GM12878 (cell line): ENCODE measurements at regions not wholly inside any gene's neighbourhood (a gene's known extent, or its start where the extent isn't known, plus 50 kb on each side); places are given as distances from the start of the nearest gene placed in this dataset.

Source experiments
- ATAC-seq: fragments of 200-7000 bp; cut with Tn5 transposase; 3 replicates; pipeline ENCODE4 v1.9.1; 2020; ENCODE audit warnings: mild to moderate bottlenecking, moderate library complexity
- BruUV-seq: library from RNA; stranded (reverse); fragments of 400-500 nt; replicated peaks from 2 replicates; lab custom pipeline; 2021; lab: Mats Ljungman, UMichigan
- CTCF ChIA-PET: fragments of 300-600 bp; sonication (Branson Sonifier 250); formaldehyde crosslinking; extraction: SDS; loops from one replicate; lab custom pipeline; 2021; ENCODE audit warnings: inconsistent platforms; lab: Yijun Ruan, JAX
- POLR2A ChIA-PET: fragments of 350-600 bp; formaldehyde crosslinking; extraction: SDS; loops from one replicate; lab custom pipeline; 2021; ENCODE audit warnings: inconsistent platforms; lab: Charles Lee
- RAD21 ChIA-PET: fragments of 300-600 bp; sonication (Branson Sonifier 250); formaldehyde crosslinking; loops from one replicate; lab custom pipeline; 2023; ENCODE audit warnings: antibody characterized with exemption; ENCODE audit not compliant: unreplicated experiment; lab: Charles Lee
- SMC1A ChIA-PET: fragments of 300-600 bp; sonication (Branson Sonifier 250); formaldehyde crosslinking; loops from one replicate; lab custom pipeline; 2023; ENCODE audit not compliant: unreplicated experiment, uncharacterized antibody; lab: Charles Lee
- DNase-seq: peaks from one replicate; pipeline ENCODE4 v3.0.0-alpha.2; 2011; ENCODE audit warnings: low read depth, low spot score
- FAIRE-seq: peaks from 3 replicates; lab custom pipeline; 2011; peaks lifted over from hg19 to GRCh38; lab: Jason Lieb, UNC
- H2AFZ ChIP-seq: 2 replicates; pipeline ENCODE4 v1.6.0; 2011; ENCODE audit warnings: low read depth, low read length, control low read depth; ENCODE audit not compliant: control insufficient read depth
- H3K27ac ChIP-seq: 2 replicates; pipeline ENCODE4 v1.5.1; 2011; ENCODE audit warnings: control low read depth; ENCODE audit not compliant: control insufficient read depth, insufficient read depth
- H3K27me3 ChIP-seq, 2 experiments: replicated peaks in 1 of 2; 2 replicates each; pipeline versions ENCODE4 v1.6.0 to v1.6.1; 2011; ENCODE audit warnings: low read length in 1 of 2; ENCODE audit not compliant: control insufficient read depth in 2 of 2, insufficient read depth in 2 of 2
- H3K36me3 ChIP-seq, 2 experiments: 2 replicates each; pipeline ENCODE4 v1.5.1; 2011; ENCODE audit warnings: low read length in 1 of 2; ENCODE audit not compliant: control insufficient read depth in 2 of 2, insufficient read depth in 2 of 2
- H3K4me1 ChIP-seq: 2 replicates; pipeline ENCODE4 v1.6.1; 2011; ENCODE audit warnings: mild to moderate bottlenecking, low read length, moderate library complexity, mixed read lengths; ENCODE audit not compliant: control insufficient read depth, insufficient read depth
- H3K4me2 ChIP-seq: 2 replicates; pipeline ENCODE4 v1.6.0; 2011; ENCODE audit warnings: control low read depth; ENCODE audit not compliant: control insufficient read depth, insufficient read depth
- H3K4me3 ChIP-seq: fragments of 200-600 bp; sonication (generic); 2 replicates; pipeline ENCODE4 v1.5.1; 2016
- H3K79me2 ChIP-seq: 2 replicates; pipeline ENCODE4 v1.6.0; 2011; ENCODE audit warnings: low read length; ENCODE audit not compliant: control insufficient read depth, insufficient read depth
- H3K9ac ChIP-seq: 2 replicates; pipeline ENCODE4 v1.8.0; 2011; ENCODE audit warnings: low read length, control low read depth, mixed read lengths; ENCODE audit not compliant: control insufficient read depth, insufficient read depth
- H3K9me3 ChIP-seq: replicated peaks from 3 replicates; pipeline ENCODE4 v1.5.1; 2011; ENCODE audit warnings: mild to moderate bottlenecking, low read length; ENCODE audit not compliant: control insufficient read depth, insufficient read depth
- H4K20me1 ChIP-seq: 2 replicates; pipeline ENCODE4 v1.6.0; 2011; ENCODE audit not compliant: control insufficient read depth, insufficient read depth
- BCL11A ChIP-seq: IDR thresholded peaks from 2 replicates; pipeline ENCODE4 v1.6.1; 2011; ENCODE audit warnings: low read depth, low read length
- CREM ChIP-seq: IDR thresholded peaks from 2 replicates; pipeline ENCODE4 v1.6.1; 2014; ENCODE audit warnings: antibody characterized with exemption, low read depth
- E2F8 ChIP-seq: fragments of 450-650 bp; IDR thresholded peaks from 2 replicates; pipeline ENCODE4 v1.6.1; 2018; ENCODE audit warnings: mild to moderate bottlenecking, low read depth, moderate library complexity; ENCODE audit not compliant: partially characterized antibody
- EED ChIP-seq: sonication (generic); IDR thresholded peaks from 2 replicates; pipeline ENCODE4 v1.6.1; 2016; ENCODE audit warnings: antibody characterized with exemption, low read depth
- ETV6 ChIP-seq, 2 experiments: fragments of 450-650 bp in 1 of 2; IDR thresholded peaks in 1 of 2; conservative IDR thresholded peaks in 1 of 2; 2 replicates each; pipeline ENCODE4 v1.6.1; 2014; ENCODE audit warnings: antibody characterized with exemption in 1 of 2, borderline replicate concordance in 1 of 2, low read depth in 1 of 2, mild to moderate bottlenecking in 1 of 2, moderate library complexity in 1 of 2
- FOXK2 ChIP-seq: fragments of 450-650 bp; IDR thresholded peaks from 2 replicates; pipeline ENCODE4 v1.6.1; 2017; ENCODE audit warnings: mild to moderate bottlenecking, moderate library complexity
- IRF5 ChIP-seq: fragments of 450-650 bp; IDR thresholded peaks from 2 replicates; pipeline ENCODE4 v1.6.1; 2017; ENCODE audit warnings: borderline replicate concordance
- MYC ChIP-seq: IDR thresholded peaks from 2 replicates; pipeline ENCODE4 v1.6.1; 2011; ENCODE audit warnings: mild to moderate bottlenecking, low read length, moderate library complexity, inconsistent platforms; ENCODE audit not compliant: insufficient read depth, insufficient replicate concordance, insufficient read length, severe bottlenecking
- NBN ChIP-seq: fragments of 450-650 bp; IDR thresholded peaks from 2 replicates; pipeline ENCODE4 v1.6.1; 2016
- PBX3 ChIP-seq: IDR thresholded peaks from 2 replicates; pipeline ENCODE4 v1.6.1; 2011; ENCODE audit warnings: mild to moderate bottlenecking, low read depth, low read length, moderate library complexity; ENCODE audit not compliant: insufficient replicate concordance
- POLR2AphosphoS2 ChIP-seq: IDR thresholded peaks from 2 replicates; pipeline ENCODE4 v1.6.1; 2011; ENCODE audit warnings: low read depth, mild to moderate bottlenecking, low read length, improper control_type of control experiment, moderate library complexity
- RCOR1 ChIP-seq: conservative IDR thresholded peaks from 2 replicates; pipeline ENCODE4 v1.6.1; 2012; ENCODE audit warnings: low read depth, low read length, improper control_type of control experiment
- RELB ChIP-seq: fragments of 450-650 bp; IDR thresholded peaks from 2 replicates; pipeline ENCODE4 v1.6.1; 2017; ENCODE audit warnings: low read depth, mild to moderate bottlenecking, moderate library complexity
- SIN3A ChIP-seq: IDR thresholded peaks from 2 replicates; pipeline ENCODE4 v1.6.1; 2012; ENCODE audit warnings: low read depth, low read length, improper control_type of control experiment
- STAT3 ChIP-seq: IDR thresholded peaks from 2 replicates; pipeline ENCODE4 v1.6.1; 2011; ENCODE audit warnings: low read depth, low read length, improper control_type of control experiment
- ZNF217 ChIP-seq: fragments of 450-650 bp; IDR thresholded peaks from 2 replicates; pipeline ENCODE4 v1.6.1; 2017; ENCODE audit warnings: antibody characterized with exemption, mild to moderate bottlenecking
- WGBS: methylation state at CpG from one replicate; pipeline ENCODE4 v1.1.6; 2016; ENCODE audit warnings: low lambda C conversion rate; ENCODE audit not compliant: insufficient replicate concordance, insufficient coverage; ENCODE audit errors: missing lambda C conversion rate; 5-methylcytosine and 5-hydroxymethylcytosine counted together
- in situ Hi-C: fragments of 300-500 bp; cut with MboI; formaldehyde crosslinking; loops from 9 replicates; pipeline ENCODE4 v1.14.3; 2018; ENCODE audit warnings: mixed read lengths
- intact Hi-C: fragments of 100-400 bp; cut with micrococcal nuclease; formaldehyde crosslinking; loops from one replicate; pipeline ENCODE4 v1.14.2; 2022; ENCODE audit not compliant: unreplicated experiment

- FAIRE-seq (no peak), DNase-seq (no peak), ATAC-seq (no peak)
- no peak overlapping the region for H2AFZ ChIP-seq
- no peak overlapping the region for H3K4me3 ChIP-seq
- H3K4me1 ChIP-seq = no peaks in the 10 kb centered on the region
- ChIA-PET RAD21 (interaction anchor here (1.9 kb wide), 1 partner anchor 35 kb away, joined by 12 read pairs; no protein-coding TSS in a partner anchor), SMC1A (interaction anchor here (0.8 kb wide), 1 partner anchor 10 kb away, joined by 3 read pairs; no protein-coding TSS in a partner anchor), POLR2A (interaction anchor here (0.6 to 0.7 kb wide), 2 partner anchors 55 to 61 kb away, joined by 3 to 4 read pairs; no protein-coding TSS in a partner anchor), CTCF (interaction anchor here (0.7 to 1.9 kb wide), 4 partner anchors 10 to 63 kb away, joined by 3 to 8 read pairs (median 6); no protein-coding TSS in a partner anchor)
- H4K20me1 ChIP-seq = no peaks in the 10 kb centered on the region
- H3K4me2 ChIP-seq = no peak overlapping the region
- no peaks in the 10 kb centered on the region for H3K79me2 ChIP-seq
- in situ Hi-C loops (no loop called here), intact Hi-C loops (no loop called here)
- BruUV-seq = no TSS peak
- no peak overlapping the region for H3K9ac ChIP-seq
- no peaks in the 10 kb centered on the region; the same call in 2 of the 3 replicates for H3K9me3 ChIP-seq
- no peaks in the 10 kb centered on the region for H3K27me3 ChIP-seq
- H3K27ac ChIP-seq = no peak overlapping the region
- 68% methylated on average over 2 of the region's 2 CpGs for WGBS
- no peaks in the 10 kb centered on the region for H3K36me3 ChIP-seq
- TF ChIP-seq NBN (no peak), RCOR1 (no peak), PBX3 (no peak), BCL11A (no peak), EED (no peak), FOXK2 (no peak), CREM (no peak), IRF5 (no peak), E2F8 (no peak), RELB (no peak), POLR2AphosphoS2 (no peak), ZNF217 (no peak), MYC (no peak), STAT3 (no peak), SIN3A (no peak), ETV6 (conservative IDR thresholded peaks at IDR 0.05 in 1 of 2, IDR thresholded peaks at IDR 0.05 in 1 of 2; ENCODE audit: borderline replicate concordance in 1 of 2, low read depth in 1 of 2) (no peak)
Measured at GRCh38 chr20:60201198-60201835, 243.1 kb downstream of the CDH26 start.
